Embryonic facial prominence (tissue), 1 donor: ENCODE measurements at regions not wholly inside any gene's neighbourhood (a gene's known extent, or its start where the extent isn't known, plus 50 kb on each side); places are given as distances from the start of the nearest gene placed in this dataset.
"Not testable (repeated sequence)": the region's sequence is repeated elsewhere in the genome, so short reads cannot be mapped to it uniquely, and the experiment has no call there.

Experiments used
- DNase-seq: peaks from one replicate; pipeline ENCODE4 v3.0.0-alpha.2; 2016; ENCODE audit errors: extremely low spot score

DNA sequence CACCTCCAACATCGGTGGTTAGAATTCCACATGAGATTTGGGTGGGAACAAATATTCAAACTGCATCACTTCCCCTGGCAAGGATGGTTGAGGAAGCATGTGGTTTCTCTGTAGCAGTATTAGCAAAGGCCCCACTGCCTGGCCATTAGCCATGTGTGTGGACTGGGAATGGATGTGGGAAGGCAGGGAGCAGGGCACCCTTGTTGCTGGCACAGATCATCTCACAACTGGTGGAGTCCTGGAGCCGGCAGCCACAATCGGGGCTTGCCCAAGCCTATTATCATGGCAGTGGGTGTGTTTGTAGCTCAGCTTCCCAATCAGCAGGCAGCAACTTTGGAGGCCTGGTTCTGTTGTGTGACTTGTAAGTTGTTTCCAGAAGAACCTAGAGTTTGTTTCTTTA, 391.9 kb downstream of the DLEU7 start:
- DNase-seq: no peak

DNA sequence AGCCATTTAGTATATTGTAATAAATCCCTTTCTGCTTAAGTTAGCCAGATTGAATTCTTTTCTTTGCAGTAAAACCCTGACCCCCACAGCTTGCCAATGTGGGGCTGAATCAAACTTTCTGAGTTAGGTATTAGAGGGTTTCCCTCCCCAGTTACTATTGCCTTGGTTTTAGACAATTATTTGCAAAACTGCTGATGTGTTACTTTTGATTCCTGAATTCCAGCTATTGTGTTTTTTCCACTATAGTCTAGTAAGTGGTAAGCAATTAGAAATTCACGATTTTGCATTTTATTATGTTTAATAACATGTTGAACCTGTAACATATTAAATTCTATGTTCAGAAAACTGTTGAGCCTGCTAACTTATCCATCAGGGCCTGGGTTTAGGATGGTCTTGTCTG, 391.5 kb downstream of the DLEU7 start:
- DNase-seq: no peak

DNA sequence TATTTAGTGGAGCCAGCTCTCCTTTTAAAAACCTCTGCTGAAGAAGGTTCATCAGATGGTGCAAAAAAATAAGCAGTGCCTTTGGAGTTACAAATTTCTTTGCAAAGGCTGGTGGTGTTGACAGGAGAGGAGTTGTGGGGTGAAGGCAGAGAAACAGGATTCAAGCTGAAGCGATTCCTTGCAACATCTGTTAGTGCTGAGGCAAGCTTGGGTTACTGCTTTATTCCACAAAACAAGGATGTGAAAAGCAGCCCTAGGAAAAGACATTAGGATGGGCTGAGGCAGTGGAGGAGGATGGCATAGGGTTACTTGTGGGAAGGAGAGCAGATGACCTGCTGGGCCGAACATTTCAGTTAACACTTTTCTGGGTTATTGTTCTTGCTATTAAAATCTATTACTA, 390.7 kb downstream of the DLEU7 start:
- DNase-seq: no peak

- no peak for DNase-seq
Observed at GRCh38 chr13:50453188-50453587, 390.3 kb downstream of the DLEU7 start.

DNA sequence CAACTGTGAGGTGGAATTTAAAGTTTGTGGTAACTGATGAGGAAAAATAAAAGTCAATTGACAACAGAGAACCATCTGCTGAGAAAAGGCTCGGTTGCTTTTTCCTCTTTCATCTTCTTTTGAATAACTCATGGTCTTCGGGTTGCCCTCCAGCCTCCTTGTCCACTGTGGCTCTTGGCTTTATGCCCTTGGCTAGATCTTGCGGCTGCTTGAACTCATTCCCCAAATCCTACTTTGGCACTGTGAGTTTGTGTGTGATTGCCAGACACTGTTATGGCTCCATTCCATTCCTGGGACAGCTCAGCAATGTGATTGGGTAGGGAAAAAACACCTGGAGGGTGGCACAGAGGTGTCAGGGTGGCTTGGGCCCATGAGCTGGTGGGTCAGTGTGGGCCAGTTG, 387.4 kb downstream of the DLEU7 start:
- DNase-seq: no peak

DNA sequence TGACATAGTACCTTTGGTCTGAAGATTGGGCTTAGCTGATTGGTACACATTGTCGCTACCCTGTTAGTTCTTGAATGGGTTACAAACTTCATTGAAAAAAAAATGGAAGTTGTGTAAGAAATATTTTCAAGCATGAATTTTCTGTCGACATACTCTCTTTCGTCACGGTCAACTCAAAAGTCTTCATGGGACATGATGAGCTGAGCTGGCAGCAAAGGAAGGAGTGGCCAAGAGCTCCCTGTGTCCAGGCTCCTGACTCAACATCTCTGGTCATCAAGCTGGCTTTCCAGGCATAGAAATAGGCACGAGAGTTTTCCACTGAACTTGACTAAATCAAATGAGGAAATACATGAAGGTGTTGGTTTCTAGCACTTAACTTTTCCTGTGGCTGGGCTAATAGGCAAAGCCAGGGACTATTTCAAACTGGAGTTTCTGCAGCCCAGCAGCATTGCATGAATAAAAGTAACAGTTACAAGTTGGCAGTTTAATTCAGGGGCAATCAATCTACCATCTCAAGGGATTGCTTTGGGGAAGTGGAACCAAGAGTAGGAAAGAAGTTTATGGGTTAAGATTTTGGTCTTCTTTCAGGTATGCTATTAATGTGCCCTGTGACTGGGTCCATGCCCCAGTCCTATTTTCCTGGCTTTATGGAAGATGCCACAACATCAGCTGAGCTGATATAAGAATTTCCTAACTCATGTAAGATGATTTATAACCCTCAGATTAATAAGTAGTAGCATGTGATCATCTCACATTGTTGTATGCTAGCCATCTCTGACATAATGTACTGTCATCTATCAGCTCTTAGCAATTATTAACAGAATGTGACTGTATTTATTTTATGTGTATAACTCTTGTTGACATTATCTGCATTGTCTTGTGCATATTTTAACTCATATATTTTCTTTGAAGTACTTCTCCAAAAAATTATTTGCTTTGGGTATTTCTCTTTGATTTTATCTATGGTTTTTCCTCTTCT, 385.8 kb downstream of the DLEU7 start:
- DNase-seq: no peak

DNA sequence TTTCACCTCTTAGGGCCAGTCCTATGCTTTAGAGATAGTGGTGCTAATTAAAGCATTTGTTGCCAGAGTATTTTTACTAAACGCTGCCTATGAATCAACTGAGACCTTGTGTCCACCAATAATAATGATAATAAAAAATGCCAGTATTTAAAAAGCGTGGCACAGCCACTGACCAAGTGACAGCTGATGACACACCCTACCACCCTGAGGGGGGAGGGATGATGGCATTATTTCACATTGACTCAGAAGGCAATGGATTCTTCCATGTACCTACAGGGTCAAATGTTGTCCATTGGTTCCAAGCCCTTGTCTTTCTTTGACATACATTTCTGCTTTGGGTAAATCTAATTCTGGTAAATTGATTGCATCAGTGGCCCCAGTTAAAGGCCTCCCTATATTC, 384.4 kb downstream of the DLEU7 start:
- DNase-seq: no peak

DNA sequence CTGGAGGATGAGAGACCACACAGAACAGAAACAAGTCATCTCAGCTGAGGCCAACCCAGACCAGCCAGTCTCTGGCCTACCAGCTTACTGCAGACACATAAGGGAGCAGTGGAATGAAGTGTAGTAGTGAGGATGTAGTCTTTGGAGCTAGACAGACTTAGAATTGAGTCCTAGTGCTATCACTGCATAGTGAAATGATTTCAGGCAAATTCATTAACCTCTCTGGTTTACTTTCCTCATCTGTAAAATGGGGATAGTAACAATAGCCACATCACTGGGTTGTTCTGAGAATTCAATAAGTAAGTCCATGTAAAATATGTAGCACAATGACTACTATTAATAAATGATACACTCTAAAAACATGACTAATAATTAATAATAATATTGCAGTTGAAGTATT, 383.8 kb downstream of the DLEU7 start:
- no peak for DNase-seq

DNA sequence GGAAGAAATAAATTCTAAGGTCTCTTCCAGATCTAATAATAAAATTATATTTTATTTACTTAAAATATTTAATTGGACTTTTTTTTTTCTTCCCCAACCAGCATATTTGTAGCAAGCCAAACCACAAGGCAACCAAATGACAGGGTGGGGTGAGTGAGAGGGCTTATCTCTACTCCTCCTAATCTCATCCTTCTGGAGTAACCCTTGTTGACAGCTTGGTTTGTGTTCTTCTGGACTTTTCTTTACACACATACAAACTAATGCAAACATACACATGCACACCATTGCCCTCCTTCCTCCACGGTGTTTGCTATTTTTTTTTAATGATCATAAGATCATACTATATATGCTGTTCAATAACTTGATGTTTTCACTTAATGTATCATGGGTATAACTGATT, 383.1 kb downstream of the DLEU7 start:
- DNase-seq: no peak

- no peak for DNase-seq
Observed at GRCh38 chr13:50461189-50461588, 382.3 kb downstream of the DLEU7 start.

DNA sequence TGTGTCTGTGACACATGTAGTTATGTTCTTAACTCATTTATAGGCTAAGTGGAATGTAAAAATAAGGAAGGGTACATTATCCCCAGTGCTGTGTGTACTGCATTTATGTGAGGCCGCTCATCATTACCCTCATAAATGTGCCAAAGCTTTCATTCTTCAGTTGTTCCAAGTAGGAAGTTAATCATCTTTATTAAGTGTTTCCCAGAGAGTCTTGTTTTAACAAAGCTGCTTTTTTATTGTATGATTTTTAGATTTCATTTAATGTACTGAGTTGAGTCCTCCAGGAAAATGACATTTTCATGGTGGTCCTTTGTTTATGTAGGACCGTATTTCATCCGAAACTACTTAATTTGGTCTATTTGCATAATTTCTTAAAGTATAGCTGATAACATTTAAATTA, 379.8 kb downstream of the DLEU7 start:
- DNase-seq: no peak

DNA sequence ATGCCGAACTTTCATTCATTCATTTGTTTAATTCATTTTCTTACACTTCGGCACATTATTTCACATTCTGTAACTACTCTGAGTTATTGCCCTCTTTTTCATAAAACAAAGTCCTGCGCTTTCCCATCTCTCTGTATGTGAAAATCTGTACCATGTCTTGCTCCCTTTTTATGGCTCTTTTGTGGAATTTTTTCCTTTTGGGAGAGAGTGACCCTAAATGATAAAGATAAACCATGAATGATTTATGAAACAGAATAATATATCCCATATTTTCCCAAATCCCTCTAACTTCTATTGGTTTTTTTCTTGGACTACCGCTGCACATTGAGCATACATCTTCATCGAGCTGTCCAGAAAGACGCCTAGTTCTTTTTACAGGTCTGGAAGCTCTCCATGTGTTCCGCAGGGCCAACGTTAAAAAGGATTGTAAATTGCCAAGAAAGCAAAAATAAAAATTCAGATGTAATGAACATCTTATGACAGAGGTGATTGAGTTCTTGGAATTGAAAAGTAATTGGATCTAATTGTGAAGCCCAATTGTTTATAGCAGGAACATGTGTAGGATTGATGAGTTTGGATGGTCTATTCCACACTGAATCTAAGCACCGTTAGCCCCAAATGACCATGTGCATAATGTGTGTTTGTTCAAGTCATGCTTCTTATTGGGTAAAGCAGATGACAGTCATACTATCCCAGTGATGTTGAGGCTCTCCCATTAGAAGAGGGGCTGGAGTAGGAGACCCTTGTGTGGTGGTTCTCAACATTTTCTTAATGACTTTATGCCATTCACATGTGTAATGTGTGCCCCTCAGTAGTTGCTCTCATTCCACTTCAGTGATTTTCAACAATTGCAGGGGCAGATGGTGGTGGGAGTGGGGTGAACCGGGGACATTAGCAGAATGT, 378.9 kb downstream of the DLEU7 start:
- no peak for DNase-seq

GRCh38 chr13:50466456-50466855, 377.0 kb downstream of the DLEU7 start:
- no peak for DNase-seq

DNA sequence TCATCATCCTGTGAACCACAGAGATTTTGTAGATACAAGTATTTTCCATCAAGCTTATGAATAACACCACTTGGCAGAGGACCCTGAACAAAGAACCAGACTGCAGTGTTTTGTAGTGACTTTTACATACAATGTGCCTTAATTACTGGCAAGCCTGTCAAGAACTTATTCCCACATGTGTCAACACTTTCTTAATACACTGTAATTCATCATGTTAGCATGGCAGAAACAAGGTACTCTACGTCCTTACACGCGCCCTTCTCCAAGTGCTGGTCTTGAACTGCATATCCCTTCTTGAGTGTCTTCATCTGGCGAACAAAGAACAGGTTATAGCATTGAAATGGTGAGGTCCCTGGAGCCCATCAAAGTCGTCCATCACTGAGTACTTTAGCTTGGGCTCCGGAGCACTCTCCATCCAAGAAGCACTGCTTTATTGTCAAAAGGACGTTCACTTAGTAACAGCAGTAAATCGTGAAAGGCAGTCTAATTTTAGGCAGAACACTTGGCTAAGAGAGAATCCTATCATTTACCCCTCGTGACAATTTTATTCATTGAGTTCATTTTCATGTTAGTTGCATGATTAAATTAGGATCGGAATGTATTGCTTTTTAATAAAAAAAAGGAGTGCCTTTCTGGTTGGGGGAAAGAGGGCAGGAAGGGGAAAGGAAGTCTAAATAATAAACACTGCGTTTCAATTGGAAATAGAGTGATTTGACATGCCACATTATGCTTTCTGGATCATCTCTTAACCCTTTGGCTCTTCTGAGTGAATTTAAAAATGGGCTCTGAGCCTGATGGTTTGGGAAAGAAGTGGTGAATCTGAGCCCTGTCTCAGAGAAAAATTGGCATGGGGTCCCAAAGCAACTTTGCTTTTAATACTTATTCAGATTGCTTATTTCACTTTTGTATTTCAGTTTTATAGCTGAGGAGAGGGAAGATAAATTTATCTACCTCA, 376.1 kb downstream of the DLEU7 start:
- no peak for DNase-seq

- no peak for DNase-seq
Observed at GRCh38 chr13:50468849-50469669, 374.4 kb downstream of the DLEU7 start.

GRCh38 chr13:50473050-50473449, 370.4 kb downstream of the DLEU7 start:
- not testable (repeated sequence) for DNase-seq

DNA sequence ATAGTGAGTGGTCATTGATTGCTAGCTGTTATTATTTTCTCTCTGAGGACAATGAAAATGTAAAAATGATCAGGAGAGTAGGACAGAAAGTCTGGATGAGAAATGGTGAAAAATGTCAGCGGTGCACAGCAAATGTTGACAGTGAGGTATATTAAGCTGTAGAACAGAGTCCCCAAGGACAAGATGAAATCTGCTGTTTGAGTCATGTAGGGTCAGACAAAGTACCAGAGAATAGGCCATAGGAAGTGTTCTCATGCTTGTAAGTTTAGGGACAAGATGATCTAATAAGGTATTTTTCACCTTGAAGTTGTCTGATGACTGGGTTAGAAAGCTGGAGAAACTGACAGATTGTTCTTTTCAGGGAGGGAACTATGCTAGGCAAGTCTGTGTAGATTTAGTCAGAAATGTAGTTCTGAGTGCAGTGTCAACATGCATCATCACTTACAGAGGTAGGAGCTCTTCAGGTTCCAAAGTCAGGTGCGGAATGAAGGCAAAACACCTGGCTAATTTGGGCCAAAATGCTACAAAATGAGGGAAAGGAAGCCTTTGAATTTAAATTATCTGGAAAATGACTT, 369.3 kb downstream of the DLEU7 start:
- no peak for DNase-seq

- no peak for DNase-seq
Observed at GRCh38 chr13:50476577-50477285, 366.8 kb downstream of the DLEU7 start.

DNA sequence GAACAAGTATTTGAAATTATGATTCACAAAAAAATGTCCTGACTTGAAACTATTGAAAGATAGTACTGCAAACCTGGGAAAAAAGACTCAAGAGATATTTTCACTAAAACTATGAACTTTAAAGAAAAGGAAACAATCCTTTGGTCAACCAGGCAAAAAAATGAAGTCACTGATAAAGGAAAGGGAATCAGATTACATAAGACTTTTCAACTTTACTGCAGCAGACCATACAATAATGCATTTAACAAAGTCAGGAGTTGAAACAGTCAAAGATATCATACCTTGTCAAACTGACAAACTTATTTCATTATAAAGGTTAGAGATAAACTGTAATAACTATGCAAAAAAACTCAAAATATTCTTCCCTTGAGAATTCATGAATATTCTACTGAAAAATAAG, 361.6 kb downstream of the DLEU7 start:
- no peak for DNase-seq

DNA sequence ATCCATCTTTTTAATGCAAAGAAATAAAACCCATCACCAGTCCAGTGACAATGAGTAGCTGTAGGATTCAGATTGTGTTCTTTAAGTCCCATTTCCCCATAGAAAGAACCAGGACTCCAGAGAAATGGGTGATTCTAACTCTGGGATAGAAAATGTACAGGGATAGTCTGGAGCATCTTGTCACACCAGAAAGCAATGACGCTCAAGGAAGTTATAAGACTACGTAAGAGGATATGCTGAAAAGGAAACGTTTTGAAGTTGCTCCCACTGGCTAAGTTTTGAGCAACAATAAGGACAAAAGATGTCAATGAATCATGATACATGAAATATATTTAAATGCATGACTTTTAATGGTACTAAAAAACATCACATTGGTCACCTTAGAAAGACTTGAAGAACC, 360.1 kb downstream of the DLEU7 start:
- DNase-seq: no peak
